Ishikawa (cell line): ENCODE measurements at regions not wholly inside any gene's neighbourhood (a gene's known extent, or its start where the extent isn't known, plus 50 kb on each side); places are given as distances from the start of the nearest gene placed in this dataset.

Source experiments
- CEBPB ChIP-seq: IDR thresholded peaks from 2 replicates; pipeline ENCODE4 v1.6.1; 2012
- CREB1 ChIP-seq: IDR thresholded peaks from 2 replicates; pipeline ENCODE4 v1.6.1; 2012; ENCODE audit warnings: low read depth
- EGR1 ChIP-seq: IDR thresholded peaks from 2 replicates; pipeline ENCODE4 v1.6.1; 2012
- EP300 ChIP-seq: IDR thresholded peaks from 2 replicates; pipeline ENCODE4 v1.6.1; 2012; ENCODE audit warnings: borderline replicate concordance
- FOXM1 ChIP-seq: IDR thresholded peaks from 2 replicates; pipeline ENCODE4 v1.6.1; 2012; ENCODE audit warnings: low read depth, borderline replicate concordance
- NFIC ChIP-seq: IDR thresholded peaks from 2 replicates; pipeline ENCODE4 v1.6.1; 2012
- RAD21 ChIP-seq: IDR thresholded peaks from 2 replicates; pipeline ENCODE4 v1.6.1; 2012; ENCODE audit warnings: low read depth
- REST ChIP-seq: IDR thresholded peaks from 2 replicates; pipeline ENCODE4 v1.6.1; 2012; ENCODE audit warnings: low read depth, mild to moderate bottlenecking
- TAF1 ChIP-seq: IDR thresholded peaks from 2 replicates; pipeline ENCODE4 v1.6.1; 2012; ENCODE audit warnings: low read depth, mild to moderate bottlenecking
- TCF12 ChIP-seq: IDR thresholded peaks from 2 replicates; pipeline ENCODE4 v1.6.1; 2012; ENCODE audit warnings: low read depth
- TEAD4 ChIP-seq: IDR thresholded peaks from 2 replicates; pipeline ENCODE4 v1.6.1; 2012
- USF1 ChIP-seq: IDR thresholded peaks from 2 replicates; pipeline ENCODE4 v1.6.1; 2012
- YY1 ChIP-seq: IDR thresholded peaks from 2 replicates; pipeline ENCODE4 v1.6.1; 2012; ENCODE audit warnings: low read depth
- ZBTB7A ChIP-seq: IDR thresholded peaks from 2 replicates; pipeline ENCODE4 v1.6.1; 2012; ENCODE audit warnings: low read depth
- TF ChIP-seq, protein P1 (sequence below): IDR thresholded peaks from 2 replicates; pipeline ENCODE4 v1.6.1; 2012

GRCh38 chr17:12588531-12588930 lies 77.2 kb upstream of the MYOCD start:
- TF ChIP-seq, protein P1, sequence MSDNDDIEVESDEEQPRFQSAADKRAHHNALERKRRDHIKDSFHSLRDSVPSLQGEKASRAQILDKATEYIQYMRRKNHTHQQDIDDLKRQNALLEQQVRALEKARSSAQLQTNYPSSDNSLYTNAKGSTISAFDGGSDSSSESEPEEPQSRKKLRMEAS, result no peak
- no peak for TF ChIP-seq CEBPB

DNA sequence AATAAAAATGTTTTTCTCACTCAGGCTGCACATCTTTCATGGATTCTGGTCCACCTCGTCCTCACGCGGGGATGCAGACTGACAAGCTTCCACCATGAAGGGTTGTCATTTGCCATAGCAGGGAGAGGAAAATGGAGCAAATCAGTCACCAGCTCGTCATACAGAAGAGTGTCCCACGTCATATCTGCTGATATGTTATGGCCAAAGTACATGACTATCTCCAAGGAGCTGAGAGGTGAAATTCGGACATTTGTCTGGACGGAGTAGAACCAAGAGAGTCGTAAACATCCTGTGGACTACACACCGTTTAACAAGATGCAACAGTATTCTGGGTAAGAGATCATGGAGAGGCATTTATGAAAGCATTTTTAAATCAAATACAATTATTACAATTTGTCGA lies 75.3 kb upstream of the MYOCD start:
- no peak for TF ChIP-seq EGR1
- no peak for TF ChIP-seq FOXM1
- no peak for TF ChIP-seq CREB1

DNA sequence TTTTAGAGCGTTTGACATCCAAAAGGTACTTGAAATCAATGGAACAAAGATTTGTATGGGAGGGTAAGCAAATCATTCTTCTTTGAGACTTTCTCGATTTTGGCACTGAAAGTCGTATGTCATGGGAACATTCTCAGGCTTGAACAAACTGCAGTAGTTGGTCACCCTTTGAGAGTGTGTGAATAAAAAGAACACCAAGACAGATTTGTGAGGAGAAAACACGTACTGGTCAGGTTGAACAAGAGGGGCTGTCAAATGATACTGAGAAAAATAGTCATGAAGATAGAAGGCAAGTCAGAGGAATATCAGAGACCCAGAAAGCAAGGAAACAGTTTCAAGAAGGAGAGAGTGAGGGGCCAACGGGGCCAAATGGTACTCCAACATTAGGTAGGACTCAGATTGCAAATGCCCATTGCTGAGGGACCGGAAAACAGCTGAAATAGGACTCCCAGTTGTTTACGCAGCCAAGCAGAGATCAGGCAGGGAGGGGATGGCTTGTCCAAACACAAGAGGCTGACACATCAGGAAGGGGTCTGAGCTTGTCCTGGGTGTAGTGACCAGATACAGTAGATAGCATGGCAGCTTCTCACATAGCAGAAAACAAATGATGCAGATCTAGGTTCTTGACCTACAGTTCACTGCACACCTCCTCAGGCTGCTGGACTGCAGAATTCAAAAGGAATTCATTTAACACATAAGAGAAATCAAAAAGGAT lies 74.5 kb upstream of the MYOCD start:
- no peak for TF ChIP-seq EGR1
- TF ChIP-seq NFIC, result no peak
- no peak for TF ChIP-seq TAF1
- no peak for TF ChIP-seq CREB1
- TF ChIP-seq ZBTB7A, result no peak
- TF ChIP-seq TEAD4, result no peak
- no peak for TF ChIP-seq REST
- no peak for TF ChIP-seq EP300
- no peak for TF ChIP-seq FOXM1
- TF ChIP-seq TCF12, result no peak
- TF ChIP-seq RAD21, result no peak
- TF ChIP-seq USF1, result no peak
- TF ChIP-seq, protein P1, result no peak
- TF ChIP-seq YY1, result no peak
- no peak for TF ChIP-seq CEBPB

DNA sequence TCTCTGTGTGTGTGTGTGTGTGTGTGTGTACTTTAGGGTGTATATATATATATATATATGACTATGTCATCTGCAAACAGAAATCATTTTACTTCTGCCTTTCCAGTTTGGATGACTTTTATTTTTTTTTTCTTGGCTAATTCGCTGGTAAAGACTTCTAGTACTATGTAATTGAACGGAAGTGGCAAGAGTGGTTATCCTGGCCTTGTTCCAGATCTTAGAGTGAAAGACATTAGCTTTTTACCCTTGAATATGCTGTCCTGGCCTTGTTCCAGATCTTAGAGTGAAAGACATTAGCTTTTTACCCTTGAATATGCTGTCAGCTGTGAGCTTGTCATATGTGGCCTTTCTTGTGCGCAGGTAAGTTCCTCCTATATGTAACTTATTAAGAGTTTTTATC lies 72.7 kb upstream of the MYOCD start:
- TF ChIP-seq FOXM1 (no peak), ZBTB7A (no peak)

DNA sequence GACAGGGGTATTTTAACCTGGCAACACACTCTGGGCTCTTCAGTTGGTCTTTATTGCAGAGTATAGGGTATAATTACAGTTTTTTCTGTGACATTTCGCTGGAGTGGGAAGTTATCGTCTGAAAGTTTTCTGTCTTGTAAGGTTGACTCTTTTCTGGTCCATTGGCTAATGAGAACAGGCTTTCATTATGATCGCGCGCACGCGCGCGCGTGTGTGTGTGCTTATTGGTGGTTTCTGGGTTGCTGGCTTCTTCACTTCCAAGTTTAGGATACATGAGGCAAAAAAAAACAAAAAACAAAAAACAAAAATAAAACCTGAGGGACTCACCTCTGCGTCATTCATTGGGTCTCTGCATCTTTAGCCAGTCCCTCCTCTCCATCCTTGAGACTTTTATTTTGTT lies 68.7 kb upstream of the MYOCD start:
- TF ChIP-seq TEAD4 (no peak), YY1 (no peak), USF1 (no peak), TAF1 (no peak), EP300 (no peak), EGR1 (no peak), ZBTB7A (no peak)
- TF ChIP-seq, protein P1, result no peak

GRCh38 chr17:12597895-12598294 lies 67.8 kb upstream of the MYOCD start:
- TF ChIP-seq CREB1 (no peak), EGR1 (no peak), FOXM1 (no peak), RAD21 (no peak), TAF1 (no peak), TEAD4 (no peak), NFIC (no peak), EP300 (no peak), REST (no peak), ZBTB7A (no peak), YY1 (no peak), USF1 (no peak), CEBPB (no peak), TCF12 (no peak)
- TF ChIP-seq, protein P1, result no peak
